Stimulated activated CD4-positive, alpha-beta T cell treated with anti-CD3 and anti-CD28 coated beads, Interleukin-2, amount 100 ng/mL, for 4 hours (primary cell): ENCODE measurements at regions not wholly inside any gene's neighbourhood (a gene's known extent, or its start where the extent isn't known, plus 50 kb on each side); places are given as distances from the start of the nearest gene placed in this dataset.

Experiments
- DNase-seq: peaks from one replicate; pipeline ENCODE4 v3.0.0-alpha.2; 2020; ENCODE audit warnings: low read depth

- no peak for DNase-seq
Observed at GRCh38 chr5:125257057-125257972, 510.9 kb upstream of the ZNF608 start.

- no peak for DNase-seq
Observed at GRCh38 chr5:125257997-125258396, 511.6 kb upstream of the ZNF608 start.

GRCh38 chr5:125258615-125259014, 512.2 kb upstream of the ZNF608 start:
- DNase-seq, result no peak

- DNase-seq, result no peak
Observed at GRCh38 chr5:125261505-125262250, 515.2 kb upstream of the ZNF608 start.

DNA sequence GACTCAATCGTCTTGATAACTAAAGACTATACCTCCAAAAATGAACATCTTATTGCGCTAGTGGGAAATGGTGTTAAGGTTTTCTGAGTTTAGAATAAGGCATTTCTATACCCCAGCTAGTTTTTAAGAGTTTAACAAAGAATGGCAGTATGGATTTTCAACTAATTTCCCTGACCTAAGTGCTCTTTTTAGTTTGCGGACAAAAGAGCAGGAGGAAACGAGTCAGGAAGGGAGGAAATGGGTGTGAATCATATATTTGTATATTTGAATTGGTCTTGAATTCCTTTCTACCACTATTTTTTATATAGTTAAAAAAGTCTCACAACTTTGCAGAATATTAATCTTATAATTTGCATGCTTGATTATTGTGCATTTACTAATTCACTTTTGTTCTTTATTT, 516.3 kb upstream of the ZNF608 start:
- DNase-seq, result no peak

DNA sequence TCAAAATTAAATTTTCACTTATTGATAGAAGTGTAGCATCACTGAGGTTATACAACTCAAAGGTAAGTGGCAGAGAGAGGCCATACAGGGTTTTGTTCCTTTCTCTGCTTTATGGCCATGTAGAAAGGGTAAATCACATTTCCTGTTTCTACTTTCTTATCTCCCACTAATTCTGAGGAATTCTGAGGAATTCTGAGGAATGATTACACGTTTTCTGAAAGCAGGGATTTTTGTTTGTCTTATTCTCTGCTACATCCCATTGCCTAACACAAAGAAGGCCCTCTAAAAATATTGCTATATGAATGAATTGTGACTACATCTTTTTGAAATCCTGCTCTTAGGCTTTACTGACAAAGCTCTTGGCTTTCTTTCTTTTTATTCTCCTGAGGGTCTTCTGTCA, 516.9 kb upstream of the ZNF608 start:
- no peak for DNase-seq

DNA sequence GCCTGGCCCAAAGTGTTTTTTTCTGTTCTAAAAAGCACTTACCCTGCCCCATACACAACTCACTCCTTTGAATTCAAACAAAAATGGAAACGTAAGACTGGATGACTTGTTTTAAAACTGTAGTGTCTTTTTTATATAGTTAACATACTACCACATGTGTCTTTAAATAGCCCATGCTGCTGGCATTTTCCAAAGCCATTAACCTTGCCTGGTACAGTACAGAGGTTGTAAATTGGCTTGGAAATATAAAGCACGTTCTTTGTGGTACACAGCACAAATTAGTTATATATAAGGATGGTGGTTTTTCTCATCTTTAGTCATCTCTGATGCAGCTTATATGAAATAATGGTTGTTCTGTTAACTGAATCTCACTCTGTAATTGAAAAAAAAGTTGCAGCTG, 519.7 kb upstream of the ZNF608 start:
- no peak for DNase-seq

GRCh38 chr5:125267636-125268248, 521.3 kb upstream of the ZNF608 start:
- DNase-seq, result no peak

DNA sequence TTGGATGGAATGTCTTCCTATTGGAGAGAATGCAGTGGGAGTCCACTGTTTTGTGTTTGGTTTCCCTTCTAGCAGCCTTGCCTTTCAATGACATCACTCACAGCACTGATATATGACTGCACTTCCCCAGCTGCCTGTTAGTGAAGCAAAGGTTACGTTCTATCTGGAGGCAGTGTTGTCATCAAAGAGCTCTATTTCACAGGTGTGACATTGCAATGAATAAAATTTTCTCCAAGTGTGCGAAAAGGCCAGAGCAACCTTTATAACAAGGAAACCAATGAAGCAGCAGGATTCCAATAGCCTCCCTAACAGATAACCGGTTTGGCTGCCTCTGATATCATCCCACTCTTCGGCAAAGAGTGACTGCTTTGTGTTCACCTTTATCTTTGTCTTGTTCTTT, 523.5 kb upstream of the ZNF608 start:
- DNase-seq, result no peak

- no peak for DNase-seq
Observed at GRCh38 chr5:125272357-125272756, 525.9 kb upstream of the ZNF608 start.

DNA sequence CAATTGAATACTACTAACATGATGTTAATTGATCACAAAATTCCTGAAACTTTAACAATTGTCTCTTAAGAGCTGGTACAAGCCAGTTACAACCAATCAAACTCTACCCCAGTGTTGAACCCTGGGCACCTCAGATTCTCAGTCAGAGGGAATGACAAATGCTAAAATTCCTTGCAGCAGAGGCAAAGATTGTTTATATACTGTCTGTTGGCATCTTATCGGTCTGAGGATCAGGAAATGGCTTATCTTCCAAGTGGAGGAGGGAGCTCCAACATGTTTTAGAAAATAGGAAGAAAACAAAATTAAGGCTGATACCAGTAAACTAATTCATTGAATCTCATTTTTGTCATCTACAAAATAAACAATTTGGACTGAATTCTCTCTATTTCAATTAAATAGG, 527.8 kb upstream of the ZNF608 start:
- DNase-seq, result no peak

GRCh38 chr5:125274938-125275724, 528.7 kb upstream of the ZNF608 start:
- no peak for DNase-seq

DNA sequence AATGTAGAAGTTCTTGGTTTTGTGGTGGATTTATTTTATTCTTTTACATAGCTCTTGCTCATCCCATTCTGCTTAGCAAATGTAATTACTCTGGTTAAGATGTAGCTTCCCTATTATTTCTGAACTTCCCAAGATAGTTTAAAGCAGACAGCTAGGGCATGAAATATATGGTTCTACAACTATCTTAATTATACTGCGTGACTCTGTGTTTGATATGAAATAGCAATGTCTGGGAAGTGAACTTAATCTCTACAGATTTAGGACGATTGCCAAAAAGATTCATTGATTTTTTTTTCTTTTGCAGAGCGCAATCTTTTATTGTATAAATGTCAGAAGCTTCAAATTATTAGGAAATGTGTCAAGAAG, 529.3 kb upstream of the ZNF608 start:
- no peak for DNase-seq

DNA sequence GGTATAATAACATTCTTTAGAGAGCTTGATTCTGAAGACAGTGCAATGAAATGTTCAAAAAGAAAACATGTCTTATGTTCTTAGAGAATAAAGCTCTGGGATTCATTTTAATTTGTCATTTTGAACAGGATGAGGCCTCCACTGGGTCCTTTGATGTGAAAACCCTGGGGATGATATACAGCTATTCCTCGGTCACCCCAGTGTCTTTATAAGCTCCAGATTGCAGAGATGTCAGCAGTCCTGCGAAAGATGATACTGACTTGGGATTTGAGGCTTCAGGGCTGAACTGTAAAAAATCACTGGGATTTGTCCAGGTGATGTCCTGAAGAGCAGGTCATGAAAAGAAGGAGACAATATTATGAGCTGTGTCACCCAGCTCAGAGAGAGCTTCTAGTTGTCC, 529.7 kb upstream of the ZNF608 start:
- DNase-seq, result no peak

DNA sequence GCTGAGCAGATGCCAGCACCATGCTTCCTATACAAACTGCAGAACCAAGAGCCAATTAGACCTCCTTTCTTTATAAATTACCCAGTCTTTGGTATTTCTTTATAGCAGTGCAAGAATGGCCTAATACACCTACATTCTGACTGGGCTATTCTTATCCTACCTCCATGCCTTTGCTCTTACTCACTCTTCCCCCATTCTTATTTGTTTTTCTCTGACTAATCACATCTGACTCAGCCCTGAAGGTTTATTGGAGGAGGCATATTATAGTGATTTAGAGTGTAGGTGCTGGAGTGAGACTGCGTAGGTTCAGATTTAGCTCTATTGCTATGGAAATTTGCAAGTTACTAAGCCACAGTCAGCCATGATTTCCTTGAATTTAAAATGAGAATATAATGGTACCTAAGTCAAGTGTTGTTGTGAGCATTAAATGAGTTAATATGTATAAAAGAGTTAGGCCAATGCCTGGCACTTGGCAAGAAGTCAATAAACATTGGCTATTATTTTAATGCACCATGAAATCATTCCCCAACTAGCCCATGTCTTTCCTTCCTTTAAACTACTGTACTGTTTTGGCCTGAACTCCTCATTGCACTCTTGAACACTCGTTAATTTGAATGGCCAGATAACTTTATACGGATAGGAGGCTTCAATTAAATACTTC, 531.2 kb upstream of the ZNF608 start:
- DNase-seq, result no peak

GRCh38 chr5:125278711-125279110, 532.3 kb upstream of the ZNF608 start:
- DNase-seq, result no peak

DNA sequence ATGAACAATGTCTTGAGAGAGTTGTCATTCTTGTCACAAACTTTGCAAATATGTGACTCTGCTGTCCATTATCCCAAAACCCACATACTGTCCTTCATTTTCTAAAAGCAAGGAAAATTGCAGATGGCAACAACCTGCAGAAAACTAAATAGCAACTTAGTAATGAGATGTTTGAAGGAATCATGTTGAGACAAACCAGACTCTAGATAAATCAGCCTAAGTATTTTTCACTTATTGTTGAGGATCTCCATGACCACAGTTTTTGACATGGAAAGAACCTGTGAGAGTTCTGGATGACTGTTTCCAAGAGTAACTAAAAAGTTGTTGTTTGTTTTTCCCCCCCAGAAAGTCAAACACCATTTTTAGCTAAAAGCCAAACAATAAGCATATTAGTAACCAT, 535.2 kb upstream of the ZNF608 start:
- no peak for DNase-seq

- DNase-seq, result no peak
Observed at GRCh38 chr5:125283372-125283771, 536.9 kb upstream of the ZNF608 start.

GRCh38 chr5:125286271-125286670, 539.8 kb upstream of the ZNF608 start:
- DNase-seq, result no peak

- no peak for DNase-seq
Observed at GRCh38 chr5:125289606-125290005, 543.2 kb upstream of the ZNF608 start.

DNA sequence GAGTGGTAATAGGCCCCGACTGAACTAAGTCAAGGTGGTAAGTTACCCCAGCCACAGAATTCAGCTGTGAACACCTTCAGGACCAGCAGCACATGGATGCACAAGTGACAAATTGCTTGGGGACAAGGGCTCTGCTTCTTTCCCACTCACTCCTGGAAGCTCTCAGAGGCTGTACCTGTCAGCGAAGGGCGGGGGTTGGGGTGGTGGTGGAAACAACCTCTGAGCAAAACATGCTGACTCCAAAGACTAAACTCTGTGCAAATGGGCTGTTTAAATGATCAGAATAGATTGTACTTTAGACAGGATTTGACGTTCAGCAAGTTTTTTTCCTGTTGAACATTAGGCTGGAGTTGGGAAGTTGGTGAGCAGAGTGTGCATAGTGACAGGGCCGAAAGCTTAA, 544.5 kb upstream of the ZNF608 start:
- DNase-seq, result no peak

- no peak for DNase-seq
Observed at GRCh38 chr5:125291447-125291846, 545.0 kb upstream of the ZNF608 start.
